ENCODE measurements at regions not wholly inside any gene's neighbourhood (a gene's known extent, or its start where the extent isn't known, plus 50 kb on each side); places are given as distances from the start of the nearest gene placed in this dataset.
"Not testable (repeated sequence)": the region's sequence is repeated elsewhere in the genome, so short reads cannot be mapped to it uniquely, and the experiment has no call there.

- peak; percentile 43 for DNase-seq (ENCODE audit: low read depth)
- H3K4me3 ChIP-seq (ENCODE audit: low read depth, low read length): no peak overlapping the region
- no peak for TF ChIP-seq CTCF (IDR thresholded peaks at IDR 0.05; ENCODE audit: insufficient read depth, low read depth, low read length, missing control alignments)
These were observed 51.6 kb upstream of the POMP start for GRCh38 chr13:28607187-28607955.

DNA sequence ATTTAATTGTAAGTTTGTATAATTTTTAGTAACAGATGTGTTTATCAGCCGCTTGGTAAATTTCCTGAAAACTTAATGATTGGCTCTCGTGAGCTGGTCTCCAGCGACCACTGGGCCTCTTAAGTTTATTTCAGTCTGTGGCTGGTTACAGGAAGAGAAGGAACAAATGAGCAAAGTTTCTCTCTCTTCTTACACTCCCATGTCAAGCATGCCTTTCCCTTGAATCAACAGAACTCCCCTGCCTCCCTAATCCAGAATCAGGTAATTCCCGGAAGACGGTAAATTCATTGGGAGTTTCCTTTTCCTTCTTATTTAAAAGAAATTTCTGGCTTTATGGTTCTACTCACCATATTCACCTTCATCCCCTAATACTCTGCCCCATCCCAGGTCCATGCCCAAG lies 52.5 kb upstream of the POMP start:
- DNase-seq (ENCODE audit: low read depth): no peak
- no peak for TF ChIP-seq CTCF (IDR thresholded peaks at IDR 0.05; ENCODE audit: insufficient read depth, low read depth, low read length, missing control alignments)

DNA sequence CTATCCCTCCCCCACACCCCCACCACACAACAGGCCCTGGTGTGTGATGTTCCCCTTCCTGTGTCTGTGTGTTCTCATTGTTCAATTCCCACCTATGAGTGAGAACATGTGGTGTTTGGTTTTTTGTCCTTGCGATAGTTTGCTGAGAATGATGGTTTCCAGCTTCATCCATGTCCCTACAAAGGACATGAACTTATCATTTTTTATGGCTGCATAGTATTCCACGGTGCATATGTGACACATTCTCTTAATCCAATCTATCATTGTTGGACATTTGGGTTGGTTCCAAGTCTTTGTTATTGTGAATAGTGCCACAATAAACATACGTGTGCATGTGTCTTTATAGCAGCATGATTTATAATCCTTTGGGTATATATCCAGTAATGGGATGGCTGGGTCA lies 53.8 kb upstream of the POMP start:
- not testable (repeated sequence) for DNase-seq (ENCODE audit: low read depth); H3K4me3 ChIP-seq (ENCODE audit: low read depth, low read length)

More for the DNA sequence above, 52.5 kb upstream of the POMP start:
- H3K4me3 ChIP-seq (ENCODE audit: low read depth, low read length): no peak overlapping the region

DNA sequence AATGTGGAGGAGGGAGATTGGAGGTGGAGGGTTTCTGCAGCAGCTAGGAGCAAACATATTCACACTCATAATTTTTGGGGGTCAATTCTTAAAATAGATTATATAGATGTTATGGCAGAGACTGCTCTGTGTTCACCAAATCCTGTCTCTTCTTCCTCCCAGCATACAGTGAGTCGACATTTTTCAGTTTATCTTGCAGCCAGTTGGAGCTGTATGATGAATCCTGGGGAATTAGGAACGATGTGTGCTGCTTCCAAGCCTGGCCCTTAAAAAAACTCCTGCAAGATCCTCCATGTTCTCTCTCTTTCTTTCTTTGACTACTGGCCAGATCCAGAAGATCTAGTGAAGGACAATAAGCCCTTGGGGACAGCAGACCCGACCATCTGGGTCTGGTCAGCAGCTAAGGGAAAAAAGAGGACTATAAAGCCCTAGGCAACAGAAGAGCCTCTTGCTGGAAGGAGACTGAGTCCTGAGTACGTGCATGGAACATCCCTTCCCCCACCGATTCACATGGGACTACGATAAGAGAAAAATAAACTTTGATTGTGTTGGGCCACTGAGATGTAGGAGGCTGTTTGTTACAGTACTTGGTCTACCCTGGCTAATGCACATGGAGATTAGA lies 55.8 kb upstream of the POMP start:
- TF ChIP-seq CTCF (IDR thresholded peaks at IDR 0.05; ENCODE audit: insufficient read depth, low read depth, low read length, missing control alignments): no peak
- no peak for DNase-seq (ENCODE audit: low read depth)
- no peak overlapping the region for H3K4me3 ChIP-seq (ENCODE audit: low read depth, low read length)

DNA sequence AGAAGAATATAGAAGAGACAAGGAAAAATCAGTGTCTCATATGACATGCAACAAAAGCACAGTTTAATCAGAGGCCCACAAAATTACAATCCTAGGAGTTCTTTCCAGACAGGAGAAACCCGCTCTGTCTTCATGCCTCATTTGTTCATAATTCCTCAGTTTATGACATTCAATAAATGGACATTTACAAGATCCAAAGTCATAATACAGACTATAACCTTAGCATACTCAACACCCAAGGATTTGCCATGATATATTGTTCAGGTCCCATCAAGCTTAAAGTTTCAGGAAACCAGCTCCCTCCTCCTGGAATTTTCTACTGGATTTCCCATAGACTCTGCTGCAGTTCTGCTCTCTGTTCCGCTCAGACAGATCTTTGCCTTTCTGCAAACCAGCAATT lies 56.4 kb upstream of the POMP start:
- TF ChIP-seq CTCF (IDR thresholded peaks at IDR 0.05; ENCODE audit: insufficient read depth, low read depth, low read length, missing control alignments): no peak
- no peak for DNase-seq (ENCODE audit: low read depth)
- H3K4me3 ChIP-seq (ENCODE audit: low read depth, low read length): no peak overlapping the region

- DNase-seq (ENCODE audit: low read depth): no peak
- H3K4me3 ChIP-seq (ENCODE audit: low read depth, low read length): no peak overlapping the region
- TF ChIP-seq CTCF (IDR thresholded peaks at IDR 0.05; ENCODE audit: insufficient read depth, low read depth, low read length, missing control alignments): no peak
These were observed 57.3 kb upstream of the POMP start for GRCh38 chr13:28601581-28601980.

DNA sequence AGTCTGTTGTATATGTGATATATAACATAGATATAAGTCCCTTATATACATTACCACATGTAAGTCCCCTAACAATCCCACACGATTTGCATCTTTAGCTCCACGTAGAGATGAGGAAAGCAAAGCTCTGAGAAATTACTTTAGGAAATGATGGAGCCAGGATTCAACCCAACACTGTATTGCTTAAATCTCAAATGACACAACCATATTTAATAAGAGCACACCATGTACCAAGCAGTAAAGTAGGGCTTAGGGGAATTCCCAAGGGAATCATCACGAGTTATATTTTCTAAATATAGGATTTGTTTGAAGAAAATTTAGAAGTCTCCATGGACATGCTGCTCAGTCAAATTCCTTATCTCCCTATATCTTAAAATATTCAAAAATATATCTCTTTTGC lies 61.3 kb upstream of the POMP start:
- H3K4me3 ChIP-seq (ENCODE audit: low read depth, low read length): no peak overlapping the region
- DNase-seq (ENCODE audit: low read depth): no peak
- no peak for TF ChIP-seq CTCF (IDR thresholded peaks at IDR 0.05; ENCODE audit: insufficient read depth, low read depth, low read length, missing control alignments)

Measured in GM12865 (cell line).